Brain pericyte (primary cell): ENCODE measurements at regions not wholly inside any gene's neighbourhood (a gene's known extent, or its start where the extent isn't known, plus 50 kb on each side); places are given as distances from the start of the nearest gene placed in this dataset.

Source experiments
- DNase-seq: peaks from one replicate; pipeline ENCODE4 v3.0.0-alpha.2; 2012; ENCODE audit warnings: low read depth, low spot score

DNA sequence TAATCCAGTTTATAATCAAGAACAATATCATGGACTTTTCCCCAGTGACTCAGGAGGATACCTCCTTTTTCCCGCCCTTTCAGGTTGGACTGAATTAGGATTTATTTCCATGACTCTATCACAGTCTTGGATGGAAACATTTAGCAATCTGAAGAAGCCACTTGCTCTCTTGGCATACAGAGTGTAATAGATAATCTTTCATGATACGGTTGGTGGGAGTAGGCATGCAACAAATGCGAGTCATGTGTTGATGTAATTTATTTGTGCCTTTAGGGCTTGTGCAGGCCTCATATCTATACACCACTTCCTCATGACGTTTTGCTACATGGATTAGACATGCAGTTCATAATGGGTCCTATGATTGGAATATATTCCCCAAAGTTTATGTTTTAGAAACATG is 54.2 kb upstream of the MCTP2 start:
- DNase-seq, result no peak

DNA sequence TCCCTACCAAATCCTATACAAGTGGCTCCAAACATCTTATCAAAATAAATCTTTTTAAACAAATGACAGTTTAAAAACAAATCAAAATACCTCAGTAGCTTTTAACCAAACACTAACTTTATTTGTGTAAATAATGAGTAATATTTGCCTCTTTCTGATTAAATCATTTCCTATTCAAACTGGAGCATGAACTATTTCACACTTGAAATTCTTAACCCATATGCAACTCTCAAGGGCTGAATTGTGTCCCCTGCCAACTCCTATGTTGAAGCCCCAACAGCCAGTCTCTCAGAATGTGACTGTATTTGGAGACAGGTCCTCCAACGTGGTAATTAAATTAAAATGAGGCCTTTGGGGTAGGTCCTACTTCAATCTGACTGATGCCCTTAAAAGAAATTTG is 55.9 kb upstream of the MCTP2 start:
- DNase-seq, result no peak

DNA sequence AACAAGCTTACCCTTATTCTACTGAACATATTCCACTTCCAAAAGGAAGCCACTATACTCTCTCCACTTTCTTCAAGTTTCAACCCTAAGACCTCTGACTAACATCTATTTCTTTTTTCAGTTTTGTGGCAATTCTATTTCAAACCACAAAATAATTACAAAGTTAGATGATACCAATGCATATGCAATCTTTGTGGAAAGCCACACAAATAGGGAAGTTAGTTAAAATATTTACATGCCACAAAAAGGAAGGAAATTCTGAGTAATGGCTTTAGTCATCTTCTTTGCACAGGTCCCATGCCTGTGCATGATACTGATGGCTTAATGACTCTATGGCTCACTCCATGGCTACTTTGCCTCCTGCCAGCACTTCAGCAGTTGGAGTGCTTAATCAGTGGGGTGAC is 57.0 kb upstream of the MCTP2 start:
- no peak for DNase-seq

DNA sequence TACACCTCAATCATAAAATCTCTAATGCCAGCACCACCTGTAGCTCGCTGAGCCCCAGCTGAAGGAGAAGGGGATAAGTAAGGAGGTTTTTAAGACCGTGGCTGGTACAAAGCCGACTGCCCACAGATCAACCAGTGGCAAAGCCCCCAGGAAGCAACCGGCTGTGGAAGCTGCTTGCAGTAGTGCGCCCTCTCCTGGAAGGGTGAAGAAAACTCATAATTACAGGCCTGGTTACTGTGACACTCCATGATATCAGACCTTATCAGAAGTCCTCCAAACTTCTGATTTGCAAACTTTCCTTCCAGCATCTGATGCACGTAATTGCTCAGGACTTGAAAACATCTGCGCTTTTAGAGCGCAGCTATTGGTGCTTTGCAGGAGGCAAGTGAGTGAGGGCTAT is 63.1 kb upstream of the MCTP2 start:
- no peak for DNase-seq

DNA sequence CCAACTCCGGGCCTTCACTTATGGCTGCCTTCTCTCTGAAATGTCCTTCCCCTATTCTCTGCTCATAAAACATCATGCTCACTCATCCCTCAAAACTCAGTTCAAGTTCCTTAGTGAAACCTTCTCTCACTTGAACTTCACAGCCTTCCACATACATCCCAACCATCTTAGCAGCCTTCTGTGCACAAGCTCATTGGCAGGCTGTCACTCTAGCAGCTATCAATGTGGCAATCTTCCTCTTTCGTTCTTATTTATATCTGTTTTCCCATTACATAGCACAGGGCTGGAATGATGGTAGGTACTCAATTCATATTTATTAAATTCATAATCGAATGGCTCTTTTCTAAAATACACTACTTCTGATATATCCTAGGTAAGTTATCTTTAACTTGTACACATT is 66.4 kb upstream of the MCTP2 start:
- no peak for DNase-seq

DNA sequence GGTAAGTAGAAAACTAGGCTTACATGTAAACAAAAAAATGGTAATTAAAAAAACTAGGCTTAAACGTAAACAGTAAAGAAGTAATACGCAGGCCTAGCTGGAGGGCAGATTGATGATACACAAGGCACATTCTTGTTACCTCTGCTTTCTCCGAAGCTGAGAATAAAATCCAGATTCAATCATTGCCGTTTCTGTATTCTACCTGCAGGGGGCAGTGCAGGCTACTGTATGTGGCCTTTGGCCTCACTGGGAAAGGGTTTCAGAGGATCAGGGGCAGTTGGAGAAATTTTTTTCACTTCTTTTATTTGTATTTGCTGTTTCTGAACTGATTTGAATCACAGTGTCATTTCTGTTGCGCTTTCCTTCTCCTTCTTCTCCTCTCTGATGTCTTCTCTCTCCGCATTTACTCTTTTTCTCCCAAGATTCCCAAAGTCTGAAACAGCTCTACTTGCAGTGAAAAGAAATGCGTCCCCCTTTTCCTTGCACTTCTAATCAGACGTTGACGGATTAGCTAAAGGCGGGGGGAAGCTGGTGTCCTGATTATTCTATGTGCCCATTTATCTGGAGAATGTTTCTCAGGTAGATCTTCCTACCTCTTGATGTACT is 67.1 kb upstream of the MCTP2 start:
- no peak for DNase-seq

DNA sequence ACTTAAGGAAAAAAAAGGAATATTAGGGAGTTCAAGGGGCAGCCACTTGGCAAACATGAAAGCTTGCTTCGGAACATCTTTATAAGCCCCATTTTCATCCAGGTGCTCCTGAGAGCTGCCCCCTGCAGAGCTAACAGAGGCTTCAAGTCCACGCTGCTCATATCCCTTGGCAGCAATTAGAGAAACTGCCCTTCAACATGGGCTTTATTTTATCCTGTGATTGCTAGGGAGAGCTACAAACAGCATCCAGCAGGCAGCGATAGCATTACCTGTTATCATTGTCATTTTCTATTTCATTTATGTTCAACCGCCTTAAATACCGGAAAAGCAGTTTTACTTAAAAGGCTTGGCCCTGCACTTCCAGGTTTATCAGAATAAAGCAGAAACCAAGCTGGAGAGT is 68.4 kb upstream of the MCTP2 start:
- DNase-seq, result no peak

DNA sequence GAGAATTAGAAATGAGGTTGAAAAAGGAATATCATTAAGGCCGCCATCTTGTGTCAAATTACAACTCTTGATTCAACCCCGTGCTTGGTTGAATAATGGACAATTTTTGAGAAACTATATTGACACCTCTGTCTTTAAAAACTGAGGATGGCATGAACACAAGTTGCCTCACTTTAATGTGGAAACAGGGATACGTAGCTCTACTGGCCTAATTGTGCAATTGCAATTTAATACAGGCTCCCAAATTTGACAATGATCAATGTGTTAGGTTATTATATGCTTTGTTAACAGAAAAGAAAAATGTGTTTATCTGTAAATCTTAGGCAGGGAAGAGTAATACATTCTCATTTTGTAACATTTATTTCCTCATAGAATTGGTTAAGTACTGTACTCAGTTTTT is 77.1 kb upstream of the MCTP2 start:
- DNase-seq, result no peak

DNA sequence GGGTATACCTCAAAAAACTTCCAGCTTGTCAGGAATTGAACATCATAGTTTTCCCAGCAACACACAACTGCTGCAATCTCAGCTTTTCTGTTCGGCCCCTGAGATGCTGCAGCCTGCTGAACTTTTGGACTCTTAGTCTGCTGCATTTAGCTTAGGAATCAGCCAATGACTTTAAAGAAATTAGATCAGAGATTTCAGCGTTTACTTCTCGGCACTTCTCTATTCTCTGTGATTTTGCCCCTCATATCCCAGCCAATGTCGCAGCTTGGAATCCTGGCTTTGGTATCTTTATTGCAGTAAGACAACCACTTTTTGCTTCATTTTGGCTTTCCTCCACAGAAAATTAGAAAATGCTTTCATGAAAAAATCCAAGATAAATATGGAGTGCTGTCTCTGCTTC is 86.3 kb upstream of the MCTP2 start:
- no peak for DNase-seq

DNA sequence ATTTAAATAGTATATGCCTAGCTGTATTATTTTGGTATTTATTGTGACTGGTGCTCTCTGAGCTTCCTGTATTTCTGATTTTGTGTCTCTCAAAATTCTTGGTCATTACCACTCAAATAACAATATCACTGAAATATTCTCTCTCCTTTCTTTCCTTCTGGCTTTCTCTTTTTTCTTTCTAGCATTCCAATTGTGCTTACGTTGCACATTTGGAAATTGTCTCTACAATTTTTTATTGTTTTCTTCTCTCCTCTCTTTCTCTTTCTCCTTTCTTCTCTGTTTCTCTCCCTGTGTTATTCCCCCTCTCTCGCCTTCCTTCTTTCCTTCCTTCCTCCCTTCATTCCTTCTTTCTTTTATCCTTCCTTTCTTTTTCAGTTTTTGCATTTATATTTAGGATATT is 89.6 kb upstream of the MCTP2 start:
- DNase-seq, result no peak

DNA sequence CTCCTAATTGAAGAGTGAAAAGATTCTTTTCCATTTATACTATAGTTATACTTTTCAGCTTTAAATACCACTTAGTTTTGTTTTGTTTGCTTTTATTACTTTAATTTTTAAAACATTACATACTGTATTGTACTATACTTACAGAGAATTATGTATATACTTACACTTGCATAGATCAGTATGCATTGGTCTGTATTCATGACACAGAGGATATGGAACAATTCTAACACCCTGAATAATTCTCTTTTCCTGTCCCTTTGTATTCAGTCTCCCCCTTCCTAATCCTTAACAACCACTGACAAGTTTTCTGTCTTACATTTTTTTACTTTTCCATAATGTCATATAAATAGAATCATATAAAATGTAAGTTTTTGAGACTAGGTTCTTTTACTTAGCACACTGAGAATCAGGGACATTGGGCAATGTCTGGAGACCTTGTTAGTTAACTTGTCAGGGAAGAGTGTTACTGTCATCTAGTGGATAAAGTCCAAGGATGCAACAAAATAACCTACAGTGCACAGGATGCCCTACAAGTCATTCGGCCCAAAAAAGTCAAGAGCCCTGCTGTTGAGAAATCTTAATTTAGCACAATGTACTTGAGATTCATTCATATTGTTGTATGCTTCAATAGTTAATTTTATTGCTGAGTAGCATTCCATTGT is 95.7 kb upstream of the MCTP2 start:
- no peak for DNase-seq

DNA sequence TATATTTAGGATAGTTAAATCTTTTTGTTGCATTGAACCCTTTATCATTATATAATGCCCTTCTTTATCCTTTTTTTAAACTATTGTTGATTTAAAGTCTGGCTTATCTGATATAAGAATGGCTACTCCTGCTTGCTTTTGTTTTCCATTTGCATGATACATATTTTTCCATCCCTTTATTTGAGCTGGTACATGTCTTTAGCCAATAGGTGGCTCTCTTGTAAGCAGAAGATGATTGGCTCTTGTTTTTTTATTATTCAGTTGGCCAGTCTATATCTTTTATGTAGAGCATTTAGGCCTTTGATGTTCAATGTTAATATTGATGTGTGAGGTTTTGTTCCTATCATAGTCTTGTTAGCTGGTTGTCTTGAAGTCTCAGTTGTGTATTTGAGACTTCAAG is 99.5 kb upstream of the MCTP2 start:
- DNase-seq, result no peak

DNA sequence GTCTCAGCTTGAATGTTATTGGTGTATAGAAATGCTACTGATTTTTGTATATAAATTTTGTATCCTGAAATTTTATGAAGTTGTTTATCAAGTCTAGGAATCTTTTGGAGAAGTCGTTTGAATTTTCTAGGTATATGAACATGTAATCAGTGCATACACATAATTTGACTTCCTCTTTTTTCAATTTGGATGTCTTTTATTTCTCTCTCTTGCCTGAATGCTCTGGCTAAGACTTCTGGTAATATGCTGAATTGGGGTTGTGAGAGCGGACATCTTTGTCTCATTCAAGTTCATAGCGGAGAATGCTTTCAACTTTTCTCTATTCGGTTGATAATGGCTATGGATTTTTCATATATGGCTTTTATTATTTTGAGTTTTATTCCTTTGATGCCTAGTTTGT is 100.9 kb upstream of the MCTP2 start:
- no peak for DNase-seq

DNA sequence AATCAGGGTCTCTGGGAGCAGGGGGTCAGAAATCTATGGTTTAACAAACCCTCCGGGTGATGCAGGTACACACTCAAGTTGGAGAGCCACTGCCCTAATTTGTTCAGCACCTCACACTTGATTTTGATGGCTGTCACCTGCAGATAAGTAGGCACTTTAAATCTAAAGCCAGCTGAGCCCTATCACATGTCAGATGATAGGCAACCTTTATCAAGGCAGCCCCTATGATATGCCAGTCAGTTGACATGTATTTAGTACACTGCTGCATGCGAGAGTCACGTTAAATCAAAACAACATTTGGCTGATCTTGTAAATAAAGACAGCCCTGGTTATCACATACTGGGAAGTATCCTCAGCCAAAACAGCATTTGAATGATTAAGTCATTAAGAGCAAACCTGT is 104.4 kb upstream of the MCTP2 start:
- DNase-seq, result no peak

DNA sequence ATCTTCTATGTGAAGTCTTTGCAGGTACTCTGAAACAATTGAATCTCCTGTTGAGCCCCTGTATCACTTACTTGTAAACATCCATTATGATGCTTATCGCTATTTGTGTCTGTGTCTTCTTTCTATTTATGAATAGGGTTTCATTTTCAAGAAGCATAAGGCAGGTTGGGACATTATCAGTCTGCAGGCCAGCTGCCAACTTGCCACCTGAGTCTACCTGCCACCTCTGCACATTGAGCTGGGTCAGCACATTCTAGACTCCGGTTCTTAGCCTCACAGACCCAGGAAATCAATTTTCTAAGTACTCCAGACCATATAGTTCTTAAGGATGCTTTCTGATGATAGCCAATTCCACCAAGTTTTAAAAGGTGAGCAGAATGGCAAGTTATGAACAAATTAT is 105.7 kb upstream of the MCTP2 start:
- no peak for DNase-seq

DNA sequence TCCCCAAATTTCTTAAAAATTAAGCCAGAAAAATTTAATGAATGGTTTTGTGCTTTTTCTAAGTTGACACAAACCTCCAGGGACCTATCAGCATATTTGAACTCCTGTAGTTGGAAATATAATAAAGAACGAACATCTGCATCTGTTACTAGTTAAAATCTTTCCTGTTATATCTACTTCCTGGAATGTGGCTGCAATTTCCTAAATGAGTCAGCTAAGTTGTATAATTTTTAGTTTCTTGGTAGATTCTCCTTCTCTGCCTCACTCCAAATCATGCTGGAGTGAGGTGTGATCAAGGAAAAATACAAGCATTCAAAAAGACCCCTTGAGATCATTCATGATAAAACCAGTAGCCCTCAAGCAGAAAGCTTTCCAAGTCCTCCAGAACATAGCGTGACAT is 106.2 kb upstream of the MCTP2 start:
- no peak for DNase-seq

DNA sequence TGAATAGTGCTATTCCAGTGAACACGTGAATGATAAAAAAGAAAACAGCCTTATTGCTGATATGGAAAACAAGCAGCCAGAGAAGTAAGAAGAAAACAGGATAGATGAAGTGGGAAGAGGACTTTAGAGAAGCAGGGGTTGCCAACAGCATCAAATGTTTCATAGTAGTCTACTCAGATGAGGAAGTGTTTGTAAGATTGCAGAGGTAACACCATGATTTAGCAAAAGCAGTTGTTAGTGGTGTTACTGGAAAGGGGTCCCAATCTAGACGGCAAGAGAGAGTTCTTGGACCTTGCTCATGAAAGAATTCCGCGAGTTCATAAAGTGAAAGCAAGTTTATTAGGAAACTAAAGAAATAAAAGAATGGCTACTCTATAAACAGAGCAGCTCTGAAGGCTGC is 108.8 kb upstream of the MCTP2 start:
- no peak for DNase-seq

DNA sequence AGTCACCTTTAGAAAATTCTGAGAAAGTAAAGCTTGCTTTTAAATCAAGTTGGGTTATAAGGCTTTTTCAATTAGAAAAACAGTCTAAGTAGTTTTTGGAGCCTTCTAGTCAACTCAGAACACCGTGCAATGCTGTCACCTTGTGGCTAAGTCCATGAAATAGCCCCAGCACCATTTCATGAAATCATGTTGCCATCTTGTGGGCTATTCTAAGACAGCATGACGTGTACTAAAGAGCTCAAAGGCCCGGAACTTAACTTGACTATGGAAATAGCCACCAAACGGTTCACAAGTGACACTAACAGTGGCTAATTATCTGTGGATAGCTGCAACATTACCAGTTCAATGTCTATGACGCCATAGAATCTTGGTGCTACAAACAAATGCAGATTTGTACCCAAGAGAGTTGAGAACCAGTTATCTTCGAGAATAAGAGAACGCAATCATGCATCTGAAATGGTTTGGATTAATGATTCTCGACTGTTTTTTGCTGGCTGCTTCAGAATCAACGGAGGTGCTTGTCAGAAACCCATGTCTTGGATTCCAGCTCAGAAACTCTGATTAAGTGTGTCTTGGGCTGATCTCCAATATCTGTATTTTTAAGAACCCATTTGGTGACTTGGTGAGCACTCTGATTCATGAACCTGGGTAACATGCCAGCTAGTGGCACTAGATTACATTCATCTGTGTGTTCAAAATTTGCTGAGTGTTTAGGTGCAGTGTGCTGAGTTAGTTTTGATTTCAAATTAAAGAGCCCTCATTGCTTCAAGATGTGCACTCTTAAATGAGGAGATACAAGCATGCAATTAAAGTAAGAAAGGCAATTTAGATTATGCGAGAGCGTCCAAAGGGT is 111.2 kb upstream of the MCTP2 start:
- DNase-seq, result peak; percentile 57

DNA sequence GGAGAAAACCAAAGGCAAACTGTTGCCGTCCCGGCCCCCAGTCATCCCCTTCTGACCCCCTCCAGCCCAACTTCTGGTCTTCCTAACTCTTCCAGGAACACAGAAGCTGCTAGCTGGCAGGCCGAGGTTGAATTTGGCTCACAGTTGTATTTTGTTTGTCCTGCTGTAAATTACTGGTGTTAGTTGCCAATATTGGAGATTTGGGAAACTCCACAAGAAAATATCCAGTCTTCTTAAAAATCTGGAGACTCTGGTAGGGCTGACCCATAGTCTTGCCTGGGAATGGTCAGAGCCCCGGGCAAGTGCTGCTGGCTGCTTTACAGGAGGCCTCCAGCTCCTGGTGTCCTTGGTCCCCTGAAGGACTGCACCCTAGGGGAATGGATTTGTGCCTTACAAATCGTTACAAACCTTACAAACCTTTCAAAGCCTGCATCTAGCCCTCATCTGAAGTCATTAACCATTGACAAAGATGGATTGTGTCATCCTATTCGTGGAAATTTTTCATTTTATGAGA is 112.0 kb upstream of the MCTP2 start:
- no peak for DNase-seq

DNA sequence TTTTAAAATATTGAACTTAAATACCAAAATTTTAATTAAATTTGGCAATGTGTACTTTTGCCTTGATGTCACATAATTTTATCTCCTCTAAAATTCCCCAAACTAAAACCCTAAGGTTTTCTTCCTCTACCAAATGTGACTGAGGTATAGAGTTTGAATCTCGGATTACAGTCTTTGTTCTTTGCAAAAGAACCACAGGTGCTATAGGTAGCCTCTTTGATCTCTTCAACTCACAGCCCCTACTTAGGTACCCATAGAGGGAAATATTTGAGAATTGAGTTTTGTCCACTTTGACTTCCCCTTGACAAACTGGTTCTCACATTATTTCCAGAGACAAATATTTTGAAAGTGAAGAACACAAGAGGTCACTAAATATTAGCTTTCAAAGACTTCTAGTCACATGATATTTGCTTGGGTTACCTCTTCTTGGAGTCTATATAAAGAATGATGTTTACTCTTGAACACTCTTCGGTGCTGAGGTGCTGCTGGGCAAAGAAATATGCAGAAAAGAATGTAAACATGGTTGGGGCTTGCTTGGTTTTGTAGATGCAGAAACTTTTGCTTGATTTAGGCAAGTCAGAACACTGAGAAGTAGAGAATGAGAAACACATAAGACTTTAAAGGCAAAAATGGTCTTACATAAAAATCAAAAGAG is 120.8 kb upstream of the MCTP2 start:
- DNase-seq, result no peak

DNA sequence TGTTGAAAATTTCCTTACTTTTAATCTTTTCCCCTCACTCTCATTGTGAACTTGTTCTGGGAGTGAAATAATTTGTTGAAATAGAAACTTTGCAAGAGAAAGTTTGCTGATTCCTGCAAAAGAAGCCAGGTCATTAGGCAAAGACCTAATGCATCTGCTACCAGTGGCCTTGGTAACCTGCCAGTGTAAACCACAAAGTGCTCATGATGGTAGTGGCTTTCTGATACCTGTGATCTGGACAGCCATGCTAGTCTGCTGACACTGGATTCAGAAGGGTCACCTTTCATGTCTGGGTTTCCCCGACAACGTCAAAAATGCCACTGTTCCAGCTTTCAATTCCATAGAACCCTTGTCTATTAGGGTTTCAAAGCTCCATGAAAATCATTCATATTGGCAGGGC is 123.7 kb upstream of the MCTP2 start:
- no peak for DNase-seq

DNA sequence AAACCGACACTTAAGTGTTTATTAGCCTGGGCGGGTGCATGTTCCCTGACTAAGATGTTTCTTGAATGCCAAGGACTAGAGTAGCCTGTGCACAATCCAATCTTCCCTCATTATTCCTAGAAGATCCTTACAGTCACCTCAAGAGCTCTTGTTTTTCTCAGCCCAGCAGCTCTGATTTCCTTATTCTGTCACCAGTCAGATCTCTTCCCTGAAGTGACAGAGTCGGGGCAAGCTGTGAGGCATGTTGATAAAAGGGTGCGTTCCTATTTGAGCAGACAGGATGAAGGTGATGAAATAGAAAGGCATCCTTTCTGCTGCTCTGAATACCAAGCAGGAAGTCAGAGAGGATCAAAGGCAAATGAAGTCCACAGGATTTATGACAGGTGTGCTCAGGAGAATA is 125.6 kb upstream of the MCTP2 start:
- DNase-seq, result no peak
